Stomach (tissue), 4 donors: ENCODE measurements at regions not wholly inside any gene's neighbourhood (a gene's known extent, or its start where the extent isn't known, plus 50 kb on each side); places are given as distances from the start of the nearest gene placed in this dataset.

Experiments
- EP300 ChIP-seq: sonication (generic); formaldehyde crosslinking; IDR thresholded peaks from one replicate; pipeline ENCODE4 v1.6.1; 2017; ENCODE audit warnings: antibody characterized with exemption
- POLR2AphosphoS5 ChIP-seq, 3 donors: sonication (generic); formaldehyde crosslinking; IDR thresholded peaks; one replicate each; pipeline ENCODE4 v1.6.1; 2016; ENCODE audit warnings: antibody characterized with exemption in 3 of 3
- TF ChIP-seq, protein P1 (sequence below), 7 experiments: fragments of 450-650 bp in 4 of 7; fragments of 200-600 bp in 3 of 7; sonication (generic) in 3 of 7; IDR thresholded peaks; one replicate each; pipeline ENCODE4 v1.5.1; 2016 to 2019; ENCODE audit warnings: antibody characterized with exemption in 7 of 7, control low read depth in 2 of 7, mild to moderate bottlenecking in 1 of 7

DNA sequence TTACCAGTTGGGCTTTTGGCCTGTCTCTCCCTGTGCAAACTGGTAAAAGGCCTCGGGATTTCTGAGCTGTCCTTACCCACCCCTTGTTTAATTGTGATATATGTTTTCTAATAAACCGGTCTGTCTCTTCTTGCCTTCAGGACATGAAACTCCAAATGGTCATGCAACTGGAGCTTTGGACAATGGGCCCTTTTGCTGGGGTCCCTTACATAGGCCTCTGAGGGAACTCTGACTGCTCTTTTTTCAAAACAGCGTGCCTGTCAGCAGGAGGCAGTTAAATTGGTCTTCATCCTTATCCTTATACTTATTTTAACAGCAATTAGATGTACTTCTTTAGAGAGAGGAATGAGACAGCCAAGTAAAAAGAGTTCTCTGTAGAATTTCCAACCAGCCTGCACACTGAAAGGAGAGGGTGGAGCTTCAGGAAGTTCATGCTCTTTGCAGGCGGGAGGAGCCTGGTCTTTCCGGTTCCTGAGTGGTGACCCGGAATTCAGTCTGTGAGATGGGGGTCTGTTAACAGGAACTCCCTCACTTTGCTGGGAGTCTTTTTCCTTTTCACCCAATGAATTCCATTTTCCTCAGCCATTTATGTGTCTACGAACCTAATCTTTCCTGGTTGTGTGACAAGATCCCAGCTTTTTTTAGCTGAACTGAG, 299.6 kb upstream of the GJE1 start:
- TF ChIP-seq, protein P1, sequence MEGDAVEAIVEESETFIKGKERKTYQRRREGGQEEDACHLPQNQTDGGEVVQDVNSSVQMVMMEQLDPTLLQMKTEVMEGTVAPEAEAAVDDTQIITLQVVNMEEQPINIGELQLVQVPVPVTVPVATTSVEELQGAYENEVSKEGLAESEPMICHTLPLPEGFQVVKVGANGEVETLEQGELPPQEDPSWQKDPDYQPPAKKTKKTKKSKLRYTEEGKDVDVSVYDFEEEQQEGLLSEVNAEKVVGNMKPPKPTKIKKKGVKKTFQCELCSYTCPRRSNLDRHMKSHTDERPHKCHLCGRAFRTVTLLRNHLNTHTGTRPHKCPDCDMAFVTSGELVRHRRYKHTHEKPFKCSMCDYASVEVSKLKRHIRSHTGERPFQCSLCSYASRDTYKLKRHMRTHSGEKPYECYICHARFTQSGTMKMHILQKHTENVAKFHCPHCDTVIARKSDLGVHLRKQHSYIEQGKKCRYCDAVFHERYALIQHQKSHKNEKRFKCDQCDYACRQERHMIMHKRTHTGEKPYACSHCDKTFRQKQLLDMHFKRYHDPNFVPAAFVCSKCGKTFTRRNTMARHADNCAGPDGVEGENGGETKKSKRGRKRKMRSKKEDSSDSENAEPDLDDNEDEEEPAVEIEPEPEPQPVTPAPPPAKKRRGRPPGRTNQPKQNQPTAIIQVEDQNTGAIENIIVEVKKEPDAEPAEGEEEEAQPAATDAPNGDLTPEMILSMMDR (IDR thresholded peaks at IDR 0.05), result no peak
- TF ChIP-seq EP300 (no peak), POLR2AphosphoS5 (IDR thresholded peaks at IDR 0.05) (no peak)
